Right atrium auricular region (tissue), 2 donors: ENCODE measurements at regions not wholly inside any gene's neighbourhood (a gene's known extent, or its start where the extent isn't known, plus 50 kb on each side); places are given as distances from the start of the nearest gene placed in this dataset.

ENCODE experiments used
- DNase-seq: peaks from one replicate; pipeline ENCODE4 v3.0.0-alpha.2; 2019; ENCODE audit warnings: low spot score
- H3K27ac ChIP-seq, 2 donors: fragments of 200-600 bp; sonication (generic); 1 replicate in 1 of 2; 2 replicates in 1 of 2; pipeline ENCODE4 v1.5.1; 2016 to 2019
- H3K27me3 ChIP-seq, 2 donors: fragments of 200-600 bp; sonication (generic); one replicate each; pipeline versions ENCODE4 v1.5.1 to v1.6.0; 2017 to 2019
- H3K36me3 ChIP-seq: fragments of 200-600 bp; sonication (generic); one replicate; pipeline ENCODE4 v1.5.1; 2016
- H3K4me1 ChIP-seq, 2 donors: fragments of 200-600 bp; sonication (generic); one replicate each; pipeline versions ENCODE4 v1.5.1 to v1.6.0; 2017 to 2019
- H3K4me3 ChIP-seq, 2 donors: fragments of 200-600 bp; sonication (generic); 1 replicate in 1 of 2; 2 replicates in 1 of 2; pipeline ENCODE4 v1.5.1; 2017 to 2019; ENCODE audit warnings: mild to moderate bottlenecking in 1 of 2, moderate library complexity in 1 of 2
- H3K9me3 ChIP-seq, 2 donors: fragments of 200-600 bp; sonication (generic); one replicate each; pipeline ENCODE4 v1.5.1; 2019
- CTCF ChIP-seq, 2 donors: fragments of 200-600 bp; sonication (generic); IDR thresholded peaks; one replicate each; pipeline ENCODE4 v1.5.1; 2019; ENCODE audit warnings: antibody characterized with exemption in 2 of 2

GRCh38 chrY:19130569-19131358, 357.2 kb upstream of the HSFY2 start:
- no peaks in the 10 kb centered on the region for H3K4me1 ChIP-seq
- no peak for TF ChIP-seq CTCF (IDR thresholded peaks at IDR 0.05)
- no peak for DNase-seq
- no peaks in the 10 kb centered on the region for H3K9me3 ChIP-seq
- no peaks in the 10 kb centered on the region for H3K36me3 ChIP-seq
- no peak overlapping the region for H3K4me3 ChIP-seq
- H3K27ac ChIP-seq = no peak overlapping the region
- no peaks in the 10 kb centered on the region for H3K27me3 ChIP-seq

- Histone ChIP-seq H3K27ac (no peak overlapping the region), H3K36me3 (no peaks in the 10 kb centered on the region), H3K27me3 (no peaks in the 10 kb centered on the region), H3K9me3 (no peaks in the 10 kb centered on the region), H3K4me3 (no peak overlapping the region), H3K4me1 (no peaks in the 10 kb centered on the region)
- DNase-seq = no peak
- no peak for TF ChIP-seq CTCF (IDR thresholded peaks at IDR 0.05)
These were observed 353.4 kb upstream of the HSFY2 start for GRCh38 chrY:19126889-19127288.

- H3K27ac ChIP-seq = no peak overlapping the region
- DNase-seq = no peak
- H3K4me1 ChIP-seq = no peaks in the 10 kb centered on the region
- no peaks in the 10 kb centered on the region for H3K9me3 ChIP-seq
- no peak overlapping the region for H3K4me3 ChIP-seq
- no peak for TF ChIP-seq CTCF (IDR thresholded peaks at IDR 0.05)
- no peaks in the 10 kb centered on the region for H3K27me3 ChIP-seq
- no peaks in the 10 kb centered on the region for H3K36me3 ChIP-seq
These were observed 351.1 kb upstream of the HSFY2 start for GRCh38 chrY:19124609-19125008.

GRCh38 chrY:19122450-19122849, 348.9 kb upstream of the HSFY2 start:
- Histone ChIP-seq H3K36me3 (no peaks in the 10 kb centered on the region), H3K27me3 (no peaks in the 10 kb centered on the region), H3K27ac (no peak overlapping the region), H3K4me3 (no peak overlapping the region), H3K4me1 (no peaks in the 10 kb centered on the region), H3K9me3 (no peaks in the 10 kb centered on the region)
- no peak for DNase-seq
- TF ChIP-seq CTCF (IDR thresholded peaks at IDR 0.05) = no peak

- Histone ChIP-seq H3K27me3 (no peaks in the 10 kb centered on the region), H3K4me3 (no peak overlapping the region), H3K36me3 (no peaks in the 10 kb centered on the region), H3K4me1 (no peaks in the 10 kb centered on the region), H3K27ac (no peak overlapping the region), H3K9me3 (no peaks in the 10 kb centered on the region)
- no peak for TF ChIP-seq CTCF (IDR thresholded peaks at IDR 0.05)
- DNase-seq = no peak
These were observed 324.8 kb upstream of the HSFY2 start for GRCh38 chrY:19098349-19098748.

GRCh38 chrY:19095460-19095859, 321.9 kb upstream of the HSFY2 start:
- no peaks in the 10 kb centered on the region for H3K27me3 ChIP-seq
- no peak for TF ChIP-seq CTCF (IDR thresholded peaks at IDR 0.05)
- H3K36me3 ChIP-seq = no peaks in the 10 kb centered on the region
- H3K4me3 ChIP-seq = no peak overlapping the region
- no peak overlapping the region for H3K27ac ChIP-seq
- no peaks in the 10 kb centered on the region for H3K9me3 ChIP-seq
- DNase-seq = no peak
- no peaks in the 10 kb centered on the region for H3K4me1 ChIP-seq
